ENCODE measurements at regions not wholly inside any gene's neighbourhood (a gene's known extent, or its start where the extent isn't known, plus 50 kb on each side); places are given as distances from the start of the nearest gene placed in this dataset.
A peak's percentile ranks its signal among the peaks of the same experiment; 100 is the strongest.
"Not testable (repeated sequence)": the region's sequence is repeated elsewhere in the genome, so short reads cannot be mapped to it uniquely, and the experiment has no call there.

DNA sequence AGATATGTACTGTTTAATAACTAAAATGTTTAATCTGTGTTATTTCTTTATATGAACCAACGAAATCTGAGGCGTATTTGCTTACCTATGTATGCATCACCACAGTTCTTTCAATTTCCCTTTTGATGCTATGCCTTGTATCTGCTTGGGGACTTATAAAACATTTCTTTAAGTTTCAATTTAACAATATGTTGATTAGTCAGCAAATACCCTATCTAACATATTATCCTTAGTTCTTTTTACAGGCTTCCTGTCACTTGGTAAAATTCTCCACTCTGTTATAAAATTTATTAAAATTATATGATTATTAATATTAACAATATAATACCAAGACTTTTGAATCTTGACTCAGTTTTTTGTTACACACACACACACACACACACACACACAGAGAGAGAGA lies 174.3 kb downstream of the CPS1 start:
- no peak for DNase-seq

DNA sequence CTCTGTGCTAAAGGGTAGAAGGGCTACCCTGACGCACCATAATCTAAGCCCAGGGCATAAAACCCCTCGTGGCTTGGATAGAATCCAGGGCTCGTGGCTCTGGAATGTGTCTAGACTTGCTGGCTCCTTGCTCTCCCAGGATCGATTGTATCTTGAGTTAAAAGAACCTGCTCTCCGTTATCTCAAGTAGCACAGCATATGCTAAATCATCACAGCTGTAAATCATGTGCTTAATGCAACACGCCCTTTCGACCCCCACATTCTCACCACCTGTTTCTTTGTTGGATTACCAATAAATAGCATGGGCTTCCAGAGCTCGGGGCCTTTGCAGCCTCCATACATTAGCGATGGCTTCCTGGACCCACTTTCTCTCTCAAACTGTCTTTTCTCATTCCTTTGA lies 190.4 kb downstream of the CPS1 start:
- DNase-seq = not testable (repeated sequence)

DNA sequence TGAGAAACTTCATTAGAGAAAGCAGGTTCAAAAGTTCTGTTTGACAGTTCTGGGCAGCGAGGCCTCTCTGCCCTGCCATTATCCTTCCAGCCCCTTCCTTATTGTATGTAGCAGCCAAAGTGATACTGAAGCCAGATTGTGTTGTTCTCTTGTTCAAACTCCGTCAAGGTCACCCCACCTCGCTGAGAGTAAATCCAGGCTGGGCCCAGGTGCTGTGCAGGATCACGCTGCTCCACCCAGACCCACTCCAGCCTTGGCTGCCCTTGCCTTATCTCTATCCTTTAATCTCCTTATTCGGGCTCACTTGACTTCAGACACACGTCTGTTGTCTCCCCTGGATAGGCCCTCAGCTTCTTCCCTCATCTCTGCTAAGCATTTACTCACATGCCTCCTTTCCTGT lies 196.1 kb downstream of the CPS1 start:
- no peak for DNase-seq

DNA sequence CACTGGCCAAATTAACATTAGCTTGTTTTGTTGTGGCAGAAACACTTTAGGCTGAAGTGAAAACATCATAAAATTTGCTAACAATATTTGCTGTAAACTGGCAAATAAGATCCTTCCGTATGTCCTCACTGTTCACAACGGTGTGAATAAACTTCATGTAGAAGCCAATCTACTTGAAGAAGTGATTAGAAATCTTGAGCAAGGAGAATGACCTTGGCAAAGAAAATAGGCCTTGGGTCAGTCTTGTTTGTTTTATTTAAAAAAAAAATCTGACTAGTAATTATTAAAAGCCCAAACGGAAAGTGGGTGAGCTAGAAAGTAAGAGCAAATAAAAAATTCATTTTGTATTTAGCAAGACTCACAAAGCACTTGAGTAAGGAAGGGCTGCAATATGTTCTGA lies 197.0 kb downstream of the CPS1 start:
- no peak for DNase-seq

DNA sequence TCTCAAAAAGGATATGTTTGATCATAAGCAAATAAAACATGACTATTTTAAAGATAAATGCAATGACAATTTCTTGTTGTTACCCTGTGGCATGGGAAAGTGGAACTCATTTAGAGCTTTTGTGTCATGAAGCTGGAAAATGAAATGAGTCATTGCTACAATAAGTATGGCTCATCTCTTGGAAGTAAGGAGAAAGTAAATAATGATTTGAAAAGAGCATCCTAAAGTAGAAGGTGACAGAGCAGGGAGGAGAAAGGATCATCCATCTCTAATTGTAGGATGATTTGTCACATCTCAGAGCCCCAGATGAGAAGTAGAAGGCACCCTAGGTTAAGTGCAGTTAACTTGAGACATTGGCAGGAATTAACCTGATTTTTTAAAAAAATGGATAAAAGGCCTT lies 200.5 kb downstream of the CPS1 start:
- DNase-seq = no peak

DNA sequence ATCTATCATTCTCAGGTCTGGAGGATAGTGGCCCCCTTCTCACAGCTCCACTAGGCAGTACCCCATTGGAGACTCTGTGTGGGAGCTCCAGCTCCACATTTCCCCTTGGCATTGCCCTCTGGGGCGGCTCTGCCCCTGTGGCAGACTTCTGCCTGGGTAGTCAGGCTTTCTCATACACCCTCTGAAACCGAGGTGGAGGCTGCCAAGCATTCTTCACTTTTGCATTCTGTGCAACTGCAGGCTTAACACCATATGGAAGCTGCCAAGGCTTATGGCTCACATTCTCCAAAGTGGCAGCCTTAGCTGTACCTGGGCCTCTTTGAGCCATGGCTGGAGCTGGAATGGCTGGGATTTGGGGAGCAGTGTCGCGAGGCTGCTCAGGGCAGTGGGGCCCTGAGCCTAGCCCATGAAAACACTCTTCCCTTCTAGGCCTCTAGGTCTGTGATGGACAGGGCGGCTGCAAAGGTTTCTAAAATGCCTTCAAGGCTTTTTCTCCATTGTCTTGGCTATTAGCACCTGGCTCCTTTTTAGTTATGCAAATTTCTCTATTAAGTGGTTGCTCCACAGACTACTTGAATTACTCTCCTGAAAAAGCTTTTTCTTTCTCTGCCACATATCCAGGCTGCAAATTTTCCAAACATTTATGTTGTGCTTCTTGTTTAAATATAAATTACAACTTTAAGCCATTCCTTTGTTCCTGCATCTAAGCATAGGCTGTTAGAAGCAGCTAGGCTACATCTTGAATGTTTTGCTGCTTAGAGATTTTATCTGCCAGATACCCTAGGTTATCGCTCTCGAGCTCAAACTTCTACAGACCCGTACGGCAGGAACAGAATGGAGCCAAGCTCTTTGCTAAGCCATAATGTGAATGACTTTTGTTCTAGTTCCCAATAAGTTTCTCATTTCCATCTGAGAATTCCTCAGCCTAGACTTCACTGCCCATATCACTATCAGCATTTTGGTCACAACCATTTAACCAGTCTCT lies 206.5 kb downstream of the CPS1 start:
- no peak for DNase-seq

DNA sequence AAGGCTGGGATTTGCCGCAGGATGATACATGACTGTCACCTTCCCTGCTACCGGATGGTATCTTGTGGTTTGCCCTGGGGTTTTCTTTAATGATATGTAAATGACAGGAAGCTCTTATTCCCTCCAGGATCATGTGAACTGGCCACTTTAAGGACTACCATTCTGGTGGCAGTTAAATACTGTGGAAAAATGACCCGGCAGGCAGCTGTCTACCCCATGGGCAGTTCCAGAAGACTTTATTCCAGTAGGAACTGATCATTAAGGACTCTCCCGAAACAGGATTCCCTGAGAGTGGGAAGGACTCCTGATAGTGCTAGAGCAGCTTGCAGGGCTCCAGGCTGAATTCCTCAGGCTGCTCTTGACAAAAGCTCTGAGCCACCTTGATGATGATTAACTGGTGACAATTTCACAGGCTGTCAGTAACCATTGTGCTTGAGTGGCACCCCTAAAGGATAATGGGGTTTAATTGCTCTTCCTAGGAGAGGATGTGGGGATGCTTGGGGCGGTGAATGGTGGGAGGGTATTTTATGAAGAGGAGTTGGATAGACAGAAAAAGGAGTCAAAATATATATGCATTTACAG lies 212.0 kb downstream of the CPS1 start:
- no peak for DNase-seq

DNA sequence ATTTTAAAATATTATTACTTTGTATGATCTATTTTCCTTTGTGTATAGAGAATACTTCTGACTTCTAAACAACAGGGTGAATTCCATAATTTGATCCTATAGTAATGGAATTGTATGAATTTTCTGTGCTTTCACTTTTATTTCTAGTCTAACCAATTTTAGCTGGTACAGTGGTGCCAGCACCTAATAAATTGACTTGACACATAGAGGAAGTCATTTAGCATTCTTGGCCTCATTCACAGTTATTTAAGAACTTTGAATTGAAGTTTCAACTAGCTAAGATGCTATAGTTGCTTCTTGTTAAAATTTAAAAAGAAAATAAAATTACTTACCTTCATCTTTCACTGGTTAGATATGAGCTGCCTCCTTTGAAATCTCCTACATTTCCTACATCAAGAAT lies 220.4 kb downstream of the CPS1 start:
- DNase-seq = no peak

DNA sequence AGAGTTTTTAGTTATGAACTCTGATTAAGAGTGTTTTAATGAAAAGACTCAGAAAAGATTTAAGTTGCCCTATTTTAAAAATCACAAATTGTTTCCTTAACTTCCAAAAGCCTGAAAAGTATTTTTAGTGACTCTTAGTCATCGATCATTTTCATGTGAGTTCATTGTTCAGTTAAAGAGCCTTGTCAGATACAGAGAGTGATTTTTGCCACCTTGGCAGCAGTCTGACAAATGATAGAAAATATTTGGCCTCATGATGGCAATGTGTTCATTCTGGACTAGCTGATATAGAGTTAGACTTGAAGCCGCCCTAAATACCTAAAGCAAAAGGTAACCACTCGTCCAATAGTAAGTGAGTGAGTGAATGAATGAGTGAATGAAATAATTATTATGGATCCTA lies 225.8 kb downstream of the CPS1 start:
- DNase-seq = no peak

DNA sequence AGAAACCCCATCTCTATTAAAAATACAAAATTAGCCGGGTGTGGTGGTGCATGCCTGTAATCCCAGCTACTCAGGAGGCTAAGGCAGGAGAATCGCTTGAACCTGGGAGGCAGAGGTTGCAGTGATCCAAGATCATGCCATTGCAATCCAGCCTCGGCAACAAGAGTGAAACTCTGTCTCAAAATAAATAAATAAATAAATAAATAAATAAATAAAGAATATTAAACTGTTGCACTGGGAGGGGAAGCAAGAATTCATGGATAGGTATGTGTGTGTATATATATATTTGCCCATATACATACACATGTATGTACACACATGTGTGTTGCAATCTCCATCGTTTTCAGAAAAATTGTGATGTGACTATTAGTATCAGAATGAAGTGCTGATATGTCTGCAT lies 231.4 kb downstream of the CPS1 start:
- not testable (repeated sequence) for DNase-seq

DNA sequence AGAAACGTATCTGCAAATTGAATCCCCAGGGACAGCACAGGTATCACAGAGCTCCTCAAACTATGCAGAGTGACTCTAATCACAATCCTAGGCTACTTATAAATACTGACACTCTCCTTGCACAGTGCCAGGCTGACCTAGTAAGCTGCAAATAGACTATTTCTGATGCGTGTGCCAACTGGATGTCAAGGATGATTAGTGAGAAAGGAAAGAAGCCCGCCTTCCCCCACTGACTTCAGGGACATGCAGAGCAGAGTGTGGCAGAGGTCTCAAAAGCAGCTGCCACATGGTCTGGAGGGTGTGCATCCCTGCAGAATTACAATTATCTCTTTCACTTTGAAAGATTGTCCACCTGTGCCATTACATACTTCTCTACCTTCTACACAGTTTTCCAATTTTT lies 235.6 kb downstream of the CPS1 start:
- no peak for DNase-seq

DNA sequence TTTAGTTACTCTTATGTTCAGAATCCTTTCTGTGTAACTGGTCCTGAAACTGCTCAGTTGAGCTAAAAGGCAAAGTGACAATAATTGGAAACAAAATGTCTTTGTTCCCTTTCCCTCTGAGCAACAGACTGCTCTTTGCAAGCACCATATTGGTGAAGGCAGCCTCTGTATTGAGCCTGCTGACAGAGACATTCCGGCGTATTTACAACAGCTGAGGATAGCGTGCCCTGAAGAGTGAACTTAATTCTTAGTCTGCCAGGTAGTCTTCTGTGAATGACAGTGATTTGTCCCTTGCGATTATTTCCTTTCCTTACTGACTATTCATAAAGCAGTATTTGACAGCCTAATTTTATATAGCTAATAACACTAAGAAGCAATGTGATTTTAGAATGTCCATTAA lies 239.1 kb downstream of the CPS1 start:
- DNase-seq = peak; percentile 14

DNA sequence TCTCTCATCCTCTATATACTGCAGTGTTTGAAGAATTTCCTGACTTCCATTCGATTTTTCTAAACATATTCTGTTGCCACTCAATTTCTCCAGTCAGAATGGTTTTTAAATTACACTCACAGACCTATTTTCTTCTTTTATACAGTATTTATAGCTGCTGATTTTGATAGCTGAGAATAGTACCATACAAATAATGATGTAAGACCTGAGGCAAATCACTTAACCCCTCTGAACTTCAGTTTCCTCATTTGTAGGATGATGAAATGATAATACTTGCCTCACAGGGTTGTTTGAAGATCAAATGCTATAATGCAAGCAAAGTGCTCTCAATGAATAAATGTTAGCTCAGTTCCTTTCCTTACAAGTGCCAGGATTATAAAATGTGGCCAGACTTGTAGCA lies 241.8 kb downstream of the CPS1 start:
- DNase-seq = no peak

DNA sequence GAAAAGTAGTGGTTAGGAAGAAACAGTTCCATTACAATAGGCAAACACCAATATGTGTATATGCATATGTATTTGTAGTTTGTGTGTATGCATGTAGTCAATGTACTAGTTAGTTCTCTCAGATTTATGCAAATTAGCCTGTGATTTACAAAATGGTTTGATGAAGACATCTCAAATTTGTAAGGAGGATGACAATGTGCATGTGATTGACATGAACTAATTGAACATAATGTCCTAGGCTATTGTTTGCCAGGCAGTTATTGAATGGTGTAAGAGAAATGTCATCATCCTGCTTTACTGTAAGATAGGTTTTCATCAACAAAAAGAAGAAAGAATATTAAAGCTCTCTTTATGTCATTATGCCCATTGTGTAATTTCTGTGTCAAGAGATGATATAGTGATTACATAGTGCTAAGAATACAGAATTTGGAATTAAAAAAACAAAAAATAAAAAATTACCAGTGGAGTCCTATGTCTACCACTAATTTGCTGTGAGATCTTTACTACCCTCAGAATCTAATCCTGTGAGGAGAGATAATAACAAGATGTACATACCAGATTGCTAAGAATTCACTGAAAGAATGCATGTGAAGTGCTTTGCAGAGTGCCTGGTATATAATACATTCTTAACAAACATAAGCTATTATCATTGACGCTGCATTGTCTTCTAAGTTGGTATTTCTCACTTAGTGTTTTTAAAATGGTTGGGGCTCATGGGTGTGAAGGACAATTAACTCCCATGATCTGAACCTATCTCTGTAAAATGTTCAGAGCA lies 258.0 kb downstream of the CPS1 start:
- no peak for DNase-seq

DNA sequence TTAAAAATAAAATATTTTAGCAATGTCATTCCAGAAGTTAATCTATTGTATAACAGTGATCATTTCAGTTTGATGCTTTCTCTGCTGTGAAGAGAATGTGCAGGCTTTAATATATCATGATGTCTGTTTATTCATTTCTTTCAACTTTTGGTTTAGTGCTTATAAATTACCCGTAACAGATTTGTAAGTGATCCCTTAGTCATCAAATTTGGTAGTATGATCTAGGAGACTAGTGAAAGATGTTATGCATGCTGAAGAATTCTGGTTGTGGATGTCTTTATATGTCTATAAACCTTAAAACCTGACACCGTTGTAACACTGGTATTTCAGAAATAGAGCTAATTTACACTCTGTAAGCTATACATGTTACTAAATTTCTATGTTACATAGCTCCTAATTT lies 260.4 kb downstream of the CPS1 start:
- no peak for DNase-seq

DNA sequence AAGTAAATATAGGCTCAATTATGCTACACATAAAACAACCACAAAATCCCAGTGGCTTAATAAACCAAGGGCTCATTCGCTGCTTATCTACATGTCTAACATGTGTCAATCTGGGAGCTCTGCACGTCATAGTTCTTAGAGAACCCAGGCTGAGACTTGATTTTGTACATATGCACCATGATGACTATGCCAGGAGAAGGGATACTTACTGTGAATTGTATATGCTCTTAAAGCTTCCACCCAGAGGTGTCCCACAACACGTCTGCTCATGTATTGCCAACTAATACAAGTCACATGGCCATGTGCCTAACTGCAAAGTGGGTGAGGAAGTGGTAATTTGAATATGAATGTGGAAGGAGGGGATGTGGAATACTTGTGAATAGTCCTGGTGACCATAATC lies 262.1 kb downstream of the CPS1 start:
- no peak for DNase-seq

DNA sequence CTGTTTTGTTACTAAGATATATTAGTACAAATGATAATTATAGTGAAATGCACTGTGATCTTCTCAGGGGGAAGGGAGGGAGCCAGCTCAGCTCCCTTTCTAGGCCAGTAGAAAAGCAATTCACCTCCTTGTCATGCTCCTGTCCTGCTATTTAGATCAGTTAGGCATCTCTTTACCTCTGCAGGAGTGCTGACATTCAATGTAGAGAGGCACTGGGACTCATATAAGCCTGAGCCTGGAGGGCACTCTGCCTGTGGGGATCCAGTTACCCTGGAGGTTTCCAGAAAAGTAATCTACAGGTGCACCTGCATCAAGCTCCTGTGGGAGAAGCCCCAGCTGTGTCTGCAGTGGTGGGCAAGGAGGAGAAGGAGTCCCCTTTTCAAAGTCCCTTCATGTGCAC lies 277.0 kb downstream of the CPS1 start:
- DNase-seq = no peak

DNA sequence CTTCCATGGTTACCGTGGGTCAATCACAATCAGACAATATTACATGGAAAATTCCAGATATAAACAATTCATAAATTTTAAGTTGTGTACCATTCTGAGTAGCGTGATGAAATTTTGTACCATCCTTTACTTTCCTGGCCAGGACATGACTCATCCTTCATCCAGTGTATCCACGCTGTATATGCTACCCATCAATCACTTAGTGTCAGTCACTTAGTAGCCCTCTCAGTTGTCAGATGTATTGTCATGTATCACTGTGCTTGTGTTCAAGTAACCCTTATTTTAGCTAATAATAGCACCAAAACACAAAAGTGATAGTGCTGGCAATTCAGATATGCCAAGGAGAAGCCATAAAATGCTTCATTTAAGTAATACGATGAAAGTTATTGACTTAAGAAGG lies 282.6 kb downstream of the CPS1 start:
- no peak for DNase-seq

DNA sequence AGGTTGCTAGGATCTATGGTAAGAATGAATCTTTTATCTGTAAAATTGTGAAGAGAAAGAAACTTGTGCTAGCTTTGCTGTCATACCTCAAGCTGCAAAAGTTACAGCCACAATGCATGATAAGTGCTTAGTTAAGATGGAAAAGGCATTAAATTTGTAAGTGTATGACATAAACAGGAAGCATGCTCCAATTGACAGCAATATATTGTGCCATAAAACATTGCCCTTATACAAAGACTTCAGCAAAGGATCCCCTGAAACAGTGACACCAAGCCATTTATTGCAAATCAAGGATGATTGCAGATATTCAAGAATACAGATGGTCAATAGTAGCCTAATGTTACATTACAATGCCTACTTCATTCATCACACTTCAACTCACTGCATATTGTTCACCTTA lies 283.1 kb downstream of the CPS1 start:
- DNase-seq = no peak

DNA sequence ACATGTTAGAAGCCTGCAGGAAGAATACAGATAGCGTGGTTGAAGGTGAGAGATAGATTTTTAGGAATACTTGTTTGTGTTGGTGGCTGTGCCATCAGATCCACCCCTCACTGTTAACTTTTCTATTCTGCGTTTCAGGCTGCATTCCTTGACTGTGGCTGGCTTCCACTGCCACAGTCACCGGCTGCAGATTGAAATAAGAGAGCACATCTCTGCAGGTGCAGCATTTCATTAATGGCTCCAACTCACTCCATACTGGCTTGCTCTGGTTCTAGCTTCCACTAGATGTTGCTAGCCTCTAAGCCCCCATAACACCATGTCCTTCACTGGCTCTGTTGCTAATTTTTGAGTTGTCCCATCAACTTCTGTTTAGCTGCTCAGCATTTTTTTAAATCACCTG lies 286.5 kb downstream of the CPS1 start:
- DNase-seq = no peak

DNA sequence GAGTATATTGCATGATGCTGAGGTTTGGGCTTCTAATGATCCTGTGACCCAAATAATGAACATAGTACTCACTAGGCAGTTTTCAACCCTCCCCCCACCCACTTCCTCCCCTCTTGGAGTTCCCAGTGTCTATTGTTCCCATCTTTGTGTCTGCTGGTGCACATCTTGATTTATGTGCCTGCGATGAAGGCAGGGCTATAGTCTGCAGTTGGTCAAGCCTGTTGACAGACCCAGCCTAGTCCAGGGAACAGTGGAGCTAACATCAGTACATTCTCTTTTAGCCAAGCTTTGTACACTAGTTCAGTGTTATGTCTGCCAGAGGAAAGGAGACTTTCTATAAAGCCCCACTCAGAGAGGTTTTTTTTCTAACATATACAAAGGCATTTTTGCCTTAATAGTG lies 287.6 kb downstream of the CPS1 start:
- no peak for DNase-seq

DNA sequence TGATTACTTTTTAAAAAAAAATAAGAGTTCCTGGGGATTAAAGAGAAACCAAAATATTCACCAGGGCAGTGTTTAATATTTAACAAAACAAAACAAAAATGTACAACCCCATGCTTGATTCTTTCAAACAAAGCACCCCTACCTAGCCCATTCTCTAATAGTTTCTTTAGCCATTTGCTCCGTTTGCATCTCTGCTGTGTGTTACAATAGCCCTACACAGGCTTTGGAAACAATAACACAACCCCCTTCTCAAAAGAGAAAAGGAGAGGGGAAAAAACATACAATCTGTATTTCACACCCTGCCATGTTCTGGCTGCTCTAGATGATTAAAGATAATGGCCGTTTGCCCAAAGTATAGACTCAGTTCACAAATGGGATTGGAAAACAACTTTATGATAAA lies 302.9 kb downstream of the CPS1 start:
- DNase-seq = no peak

DNA sequence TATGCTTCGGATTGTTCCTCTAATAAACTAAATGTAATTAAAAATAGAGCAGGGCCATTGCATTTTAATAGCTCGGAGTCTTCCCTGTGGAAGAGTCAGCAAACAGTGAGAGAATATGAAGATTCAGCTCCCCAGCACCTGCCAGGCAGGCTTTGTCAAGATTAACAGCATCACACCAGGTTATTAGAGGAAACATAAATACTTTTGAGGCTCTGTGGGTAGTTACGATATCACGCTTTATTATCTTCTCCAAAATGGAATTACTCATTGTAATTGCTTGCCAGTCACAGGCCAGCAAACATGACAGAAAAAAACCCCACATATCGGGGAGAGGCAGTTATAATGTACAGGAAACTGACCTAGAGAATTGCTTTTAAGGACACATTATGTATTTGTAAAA lies 303.9 kb downstream of the CPS1 start:
- no peak for DNase-seq

Data from midbrain (tissue), 1 donor.